ENCODE measurements at regions not wholly inside any gene's neighbourhood (a gene's known extent, or its start where the extent isn't known, plus 50 kb on each side); places are given as distances from the start of the nearest gene placed in this dataset.

- TF ChIP-seq, protein P1, sequence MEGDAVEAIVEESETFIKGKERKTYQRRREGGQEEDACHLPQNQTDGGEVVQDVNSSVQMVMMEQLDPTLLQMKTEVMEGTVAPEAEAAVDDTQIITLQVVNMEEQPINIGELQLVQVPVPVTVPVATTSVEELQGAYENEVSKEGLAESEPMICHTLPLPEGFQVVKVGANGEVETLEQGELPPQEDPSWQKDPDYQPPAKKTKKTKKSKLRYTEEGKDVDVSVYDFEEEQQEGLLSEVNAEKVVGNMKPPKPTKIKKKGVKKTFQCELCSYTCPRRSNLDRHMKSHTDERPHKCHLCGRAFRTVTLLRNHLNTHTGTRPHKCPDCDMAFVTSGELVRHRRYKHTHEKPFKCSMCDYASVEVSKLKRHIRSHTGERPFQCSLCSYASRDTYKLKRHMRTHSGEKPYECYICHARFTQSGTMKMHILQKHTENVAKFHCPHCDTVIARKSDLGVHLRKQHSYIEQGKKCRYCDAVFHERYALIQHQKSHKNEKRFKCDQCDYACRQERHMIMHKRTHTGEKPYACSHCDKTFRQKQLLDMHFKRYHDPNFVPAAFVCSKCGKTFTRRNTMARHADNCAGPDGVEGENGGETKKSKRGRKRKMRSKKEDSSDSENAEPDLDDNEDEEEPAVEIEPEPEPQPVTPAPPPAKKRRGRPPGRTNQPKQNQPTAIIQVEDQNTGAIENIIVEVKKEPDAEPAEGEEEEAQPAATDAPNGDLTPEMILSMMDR (IDR thresholded peaks at IDR 0.05) = no peak
- TF ChIP-seq POLR2A (IDR thresholded peaks at IDR 0.05) = no peak
- intact Hi-C loops (cut with DNase I; ENCODE audit: low total_unique reads) = no loop called here
These were observed 187.5 kb upstream of the CDH11 start for GRCh38 chr16:65309354-65309753.

DNA sequence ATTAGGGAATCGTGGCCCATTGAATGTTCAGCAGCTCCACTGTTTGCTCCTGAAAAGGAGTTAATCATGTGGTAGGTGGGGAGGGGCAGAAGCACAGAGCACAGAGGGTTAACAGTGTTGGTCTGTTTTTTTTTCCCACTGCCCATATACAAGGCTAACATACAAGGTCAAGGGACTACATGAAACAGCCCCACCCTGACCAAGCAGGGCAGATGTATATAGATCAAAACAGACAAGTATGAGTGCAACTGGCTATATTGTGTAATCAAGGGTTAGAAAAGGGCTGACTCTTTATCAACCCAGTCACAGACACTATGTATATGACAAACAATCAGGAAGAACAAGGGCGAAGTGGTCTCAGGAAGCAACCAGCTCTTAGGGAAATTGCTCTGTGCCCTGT, 186.6 kb upstream of the CDH11 start:
- Histone ChIP-seq H3K36me3 (no peaks in the 10 kb centered on the region), H3K4me1 (no peaks in the 10 kb centered on the region), H3K4me3 (no peak overlapping the region), H3K27me3 (no peaks in the 10 kb centered on the region), H3K27ac (no peak overlapping the region), H3K9me3 (no peaks in the 10 kb centered on the region)
- TF ChIP-seq POLR2A (IDR thresholded peaks at IDR 0.05) = no peak
- TF ChIP-seq, protein P1 (IDR thresholded peaks at IDR 0.05) = no peak
- intact Hi-C loops (cut with DNase I; ENCODE audit: low total_unique reads) = no loop called here
- no peak for DNase-seq

More at GRCh38 chr16:65309354-65309753, 187.5 kb upstream of the CDH11 start:
- no peak overlapping the region for H3K27ac ChIP-seq
- no peak overlapping the region for H3K4me3 ChIP-seq
- DNase-seq = no peak
- no peaks in the 10 kb centered on the region for H3K36me3 ChIP-seq
- no peaks in the 10 kb centered on the region for H3K27me3 ChIP-seq
- no peaks in the 10 kb centered on the region for H3K4me1 ChIP-seq
- H3K9me3 ChIP-seq = no peaks in the 10 kb centered on the region

GRCh38 chr16:65307286-65307685, 185.4 kb upstream of the CDH11 start:
- no peaks in the 10 kb centered on the region for H3K27me3 ChIP-seq
- H3K4me1 ChIP-seq = no peaks in the 10 kb centered on the region
- DNase-seq = no peak
- no peak overlapping the region for H3K4me3 ChIP-seq
- H3K9me3 ChIP-seq = no peaks in the 10 kb centered on the region
- TF ChIP-seq POLR2A (IDR thresholded peaks at IDR 0.05) = no peak
- TF ChIP-seq, protein P1 (IDR thresholded peaks at IDR 0.05) = no peak
- intact Hi-C loops (cut with DNase I; ENCODE audit: low total_unique reads) = no loop called here
- no peaks in the 10 kb centered on the region for H3K36me3 ChIP-seq
- H3K27ac ChIP-seq = no peak overlapping the region

- TF ChIP-seq, protein P1 (IDR thresholded peaks at IDR 0.05) = no peak
- TF ChIP-seq POLR2A (IDR thresholded peaks at IDR 0.05) = no peak
- H3K36me3 ChIP-seq = no peaks in the 10 kb centered on the region
- H3K4me1 ChIP-seq = no peaks in the 10 kb centered on the region
- H3K9me3 ChIP-seq = no peaks in the 10 kb centered on the region
- DNase-seq = no peak
- H3K4me3 ChIP-seq = no peak overlapping the region
- no peak overlapping the region for H3K27ac ChIP-seq
- H3K27me3 ChIP-seq = no peaks in the 10 kb centered on the region
- intact Hi-C loops (cut with DNase I; ENCODE audit: low total_unique reads) = no loop called here
These were observed 184.9 kb upstream of the CDH11 start for GRCh38 chr16:65306722-65307121.

DNA sequence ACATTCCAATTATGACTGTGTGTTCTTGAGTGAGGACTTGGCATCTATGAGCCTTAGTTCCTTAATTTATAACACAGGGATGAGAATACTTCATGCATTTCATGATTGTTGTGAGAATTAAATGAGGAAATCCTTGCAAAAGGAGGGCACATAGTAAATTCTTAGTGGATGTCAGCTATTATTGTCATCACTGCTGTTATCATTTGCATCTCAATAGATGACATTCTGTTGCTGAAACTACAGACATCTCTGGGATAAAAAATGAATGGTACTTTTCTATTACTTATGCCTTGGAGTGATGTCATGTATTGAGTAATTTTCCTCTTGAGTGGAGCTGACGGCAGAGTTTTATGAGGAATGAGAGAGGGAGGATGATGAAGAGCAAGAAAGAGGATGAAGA, 184.4 kb upstream of the CDH11 start:
- intact Hi-C loops (cut with DNase I; ENCODE audit: low total_unique reads) = no loop called here
- TF ChIP-seq POLR2A (IDR thresholded peaks at IDR 0.05) = no peak
- TF ChIP-seq, protein P1 (IDR thresholded peaks at IDR 0.05) = no peak
- no peak for DNase-seq
- Histone ChIP-seq H3K9me3 (no peaks in the 10 kb centered on the region), H3K27ac (no peak overlapping the region), H3K27me3 (no peaks in the 10 kb centered on the region), H3K4me3 (no peak overlapping the region), H3K36me3 (no peaks in the 10 kb centered on the region), H3K4me1 (no peaks in the 10 kb centered on the region)

All from uterus (tissue), 3 donors.